HG02884 (cell line): ENCODE measurements at regions not wholly inside any gene's neighbourhood (a gene's known extent, or its start where the extent isn't known, plus 50 kb on each side); places are given as distances from the start of the nearest gene placed in this dataset.
"Not testable (repeated sequence)": the region's sequence is repeated elsewhere in the genome, so short reads cannot be mapped to it uniquely, and the experiment has no call there.

ENCODE experiments used
- ATAC-seq: cut with Tn5 transposase; IDR thresholded peaks from one replicate; pipeline ENCODE4 v1.9.1; 2021; ENCODE audit warnings: mild to moderate bottlenecking, moderate library complexity; ENCODE audit not compliant: unreplicated experiment

DNA sequence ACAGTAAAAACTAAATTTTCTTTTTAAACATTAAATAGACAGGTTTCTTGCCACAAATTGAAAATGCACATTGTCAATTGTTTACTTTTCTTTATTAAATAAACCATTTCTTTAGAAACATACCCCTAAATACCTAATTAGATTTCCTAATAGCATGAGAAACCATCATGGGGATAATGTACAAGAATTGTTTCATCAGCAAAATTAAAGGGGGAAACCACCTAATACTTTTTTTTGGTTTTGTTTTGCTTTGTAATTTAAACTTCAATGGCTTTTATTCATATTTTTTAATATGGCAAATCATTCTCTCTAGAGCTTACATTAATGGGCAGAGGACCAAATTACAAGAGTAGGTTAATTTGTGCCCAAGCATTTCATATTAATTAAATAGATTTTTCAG lies 987.9 kb downstream of the EPHA7 start:
- ATAC-seq, result no peak

GRCh38 chr6:92428448-92428847 lies 990.9 kb downstream of the EPHA7 start:
- no peak for ATAC-seq

- no peak for ATAC-seq
Measured at GRCh38 chr6:92427453-92427852, 991.9 kb downstream of the EPHA7 start.

- ATAC-seq, result no peak
Measured at GRCh38 chr6:92415656-92416055, 1003.7 kb downstream of the EPHA7 start.

- ATAC-seq, result no peak
Measured at GRCh38 chr6:92408350-92408749, 1011.0 kb downstream of the EPHA7 start.

- ATAC-seq, result no peak
Measured at GRCh38 chr6:92404281-92404680, 1015.1 kb downstream of the EPHA7 start.

- no peak for ATAC-seq
Measured at GRCh38 chr6:92399911-92400310, 1019.4 kb downstream of the EPHA7 start.

DNA sequence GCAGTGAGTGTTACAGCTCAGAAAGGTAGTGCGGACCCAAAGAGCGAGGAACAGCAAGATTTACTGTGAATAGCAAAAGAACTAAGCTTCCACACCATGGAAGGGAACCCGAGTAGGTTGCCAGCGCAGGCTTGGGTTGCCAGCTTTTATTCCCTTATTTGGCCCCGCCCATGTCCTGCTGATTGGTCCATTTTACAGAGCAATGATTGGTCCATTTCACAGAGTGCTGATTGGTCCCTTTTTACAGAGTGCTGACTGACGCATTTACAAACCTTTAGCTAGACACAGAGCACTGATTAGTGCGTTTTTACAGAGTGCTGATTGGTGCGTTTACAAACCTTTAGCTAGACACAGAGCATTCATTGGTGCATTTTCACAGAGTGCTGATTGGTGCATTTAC lies 1030.7 kb downstream of the EPHA7 start:
- not testable (repeated sequence) for ATAC-seq

DNA sequence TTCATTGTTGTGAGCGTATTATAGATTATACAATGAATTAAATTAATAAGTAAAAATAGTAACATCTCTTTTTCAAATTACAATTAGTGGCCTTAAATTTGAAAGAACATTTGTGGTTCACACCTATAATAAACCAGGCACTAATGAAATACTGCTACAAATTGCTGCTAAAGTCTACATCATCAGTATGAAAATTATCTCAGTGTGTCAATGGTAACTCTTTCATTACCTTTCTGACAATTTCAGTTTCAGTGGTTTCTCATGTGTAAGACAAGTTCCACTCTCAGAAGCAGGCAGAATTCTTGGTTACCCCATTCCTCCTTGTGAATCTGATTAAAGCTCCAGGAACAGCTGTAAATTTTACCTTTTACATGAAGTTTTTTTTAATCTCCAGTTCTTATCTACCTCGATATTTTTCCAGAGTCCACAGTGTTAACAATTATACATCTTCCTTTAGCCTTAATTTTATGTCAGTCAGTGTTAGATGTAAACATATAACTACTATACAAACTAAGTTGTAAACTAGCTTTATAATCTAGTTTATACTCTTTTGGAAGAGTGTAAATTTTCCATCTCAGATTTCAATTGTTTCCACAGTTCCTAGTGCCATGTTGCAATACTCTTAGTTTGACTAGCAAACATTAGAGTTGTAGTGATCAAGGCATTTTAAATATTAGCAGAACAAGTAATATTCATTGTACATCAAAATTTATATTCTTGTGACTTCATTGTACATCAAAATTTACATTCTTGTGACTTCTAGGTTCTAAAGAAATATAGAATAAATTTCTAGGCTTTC lies 1038.4 kb downstream of the EPHA7 start:
- no peak for ATAC-seq

DNA sequence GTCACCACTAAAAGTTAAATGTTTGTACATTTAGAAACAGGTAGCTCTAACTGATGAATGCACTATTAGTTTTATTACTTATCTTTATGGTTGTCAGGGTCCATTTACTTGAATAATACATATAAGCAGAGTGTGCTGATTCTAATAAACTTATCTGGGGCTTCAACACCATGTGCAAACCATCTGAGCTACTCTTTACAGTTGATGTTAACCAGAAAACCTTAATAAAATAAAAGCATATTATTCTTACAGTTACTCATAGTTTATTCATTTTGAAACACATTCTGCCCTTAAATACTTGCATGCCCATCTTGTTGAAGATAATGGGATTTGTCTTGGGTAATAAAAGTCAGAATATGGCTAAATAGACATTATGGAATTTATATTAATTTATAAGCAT lies 1042.2 kb downstream of the EPHA7 start:
- ATAC-seq, result no peak

GRCh38 chr6:92376691-92377090 lies 1042.7 kb downstream of the EPHA7 start:
- no peak for ATAC-seq

DNA sequence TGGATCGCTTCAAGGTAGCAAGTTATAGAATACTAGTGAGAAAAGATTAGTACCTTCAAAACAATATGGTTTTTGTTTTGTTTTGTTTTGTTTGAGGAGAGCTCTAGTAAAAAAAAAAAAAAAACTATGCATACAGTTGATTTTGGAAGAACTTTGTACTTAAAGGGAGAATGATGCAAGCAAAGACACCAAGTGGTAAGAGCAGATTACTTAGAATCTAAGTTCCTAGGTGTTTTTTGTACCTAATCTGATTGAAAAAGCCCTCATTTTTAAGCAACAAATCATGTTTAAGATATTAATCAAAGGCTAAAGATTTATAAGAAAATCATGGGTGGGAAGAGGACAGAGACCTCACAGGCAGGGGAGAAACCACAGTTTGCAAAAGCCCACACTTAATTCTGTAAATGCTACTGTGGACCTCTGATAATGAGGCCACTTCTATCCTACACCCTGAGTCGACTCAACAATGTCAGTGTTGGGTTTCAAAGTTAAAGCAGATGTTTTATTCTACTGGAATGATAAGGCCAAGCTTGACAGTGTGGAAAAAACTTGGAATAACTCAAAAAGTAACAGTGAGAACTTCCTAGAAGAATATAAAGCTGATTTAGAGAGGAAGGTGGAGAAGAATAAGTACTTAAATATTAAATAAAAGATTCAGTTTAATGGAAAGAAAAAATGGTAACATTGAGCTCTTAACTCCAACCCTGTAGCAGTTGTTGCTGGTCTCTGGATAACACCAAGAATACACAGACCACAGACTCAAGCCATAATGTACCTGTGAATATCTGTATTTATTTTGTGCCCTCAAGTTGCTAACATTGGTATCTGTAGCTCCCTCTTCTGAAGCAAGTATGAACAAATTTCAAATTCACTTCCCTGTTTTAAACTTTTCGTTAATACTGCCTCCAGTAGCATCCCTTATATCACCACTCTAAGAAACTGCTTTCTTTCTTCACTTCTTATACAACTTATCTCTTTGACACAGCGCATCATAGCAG lies 1047.8 kb downstream of the EPHA7 start:
- ATAC-seq, result no peak

DNA sequence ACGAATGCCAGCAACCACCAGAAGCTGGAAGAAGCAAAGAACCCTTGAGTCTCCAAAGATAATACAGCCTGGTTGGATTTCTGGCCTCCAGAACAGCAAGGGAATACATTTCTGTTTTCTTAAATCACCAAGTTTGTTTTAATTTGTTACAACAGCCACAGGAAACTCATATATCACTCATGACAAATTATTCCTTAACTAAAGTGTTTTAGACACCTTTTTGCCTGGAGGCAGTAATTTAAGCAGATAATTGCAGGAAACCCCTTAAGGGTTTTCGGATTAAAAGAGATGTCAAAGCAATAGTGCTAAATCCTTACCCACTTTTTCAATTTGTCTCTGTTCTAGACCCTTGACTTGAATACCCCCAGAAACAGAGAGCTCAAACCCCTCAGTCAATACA lies 1050.0 kb downstream of the EPHA7 start:
- ATAC-seq, result no peak

DNA sequence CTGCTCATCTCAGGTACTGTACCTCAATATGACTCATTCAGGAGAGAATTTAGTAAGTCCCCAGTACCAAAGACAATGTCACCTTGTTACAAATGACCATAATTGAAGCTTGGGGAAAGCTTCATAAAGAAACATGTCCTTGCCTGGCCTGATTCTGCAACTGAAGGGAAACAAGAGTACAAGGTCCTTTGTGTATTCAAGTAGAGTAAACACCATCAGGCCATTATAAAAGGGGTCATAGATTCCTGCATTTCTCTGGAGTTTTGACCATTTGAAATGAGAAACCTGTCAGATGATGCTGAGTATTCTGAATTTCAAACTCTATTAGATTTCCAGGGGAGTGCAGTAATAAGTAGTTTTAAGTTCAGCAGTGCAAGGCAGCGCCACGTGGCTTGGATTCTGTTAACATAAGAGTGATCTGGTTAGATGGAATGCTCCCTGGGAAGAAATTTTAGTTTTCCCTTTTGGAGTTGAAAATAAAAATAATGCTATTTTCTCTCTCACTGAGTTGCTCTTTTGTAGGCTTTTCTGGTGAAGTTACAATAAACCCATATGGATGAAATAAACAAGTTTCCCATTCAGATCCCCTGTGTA lies 1054.3 kb downstream of the EPHA7 start:
- ATAC-seq, result no peak

GRCh38 chr6:92363111-92363510 lies 1056.2 kb downstream of the EPHA7 start:
- ATAC-seq, result no peak

GRCh38 chr6:92362404-92362803 lies 1057.0 kb downstream of the EPHA7 start:
- no peak for ATAC-seq

DNA sequence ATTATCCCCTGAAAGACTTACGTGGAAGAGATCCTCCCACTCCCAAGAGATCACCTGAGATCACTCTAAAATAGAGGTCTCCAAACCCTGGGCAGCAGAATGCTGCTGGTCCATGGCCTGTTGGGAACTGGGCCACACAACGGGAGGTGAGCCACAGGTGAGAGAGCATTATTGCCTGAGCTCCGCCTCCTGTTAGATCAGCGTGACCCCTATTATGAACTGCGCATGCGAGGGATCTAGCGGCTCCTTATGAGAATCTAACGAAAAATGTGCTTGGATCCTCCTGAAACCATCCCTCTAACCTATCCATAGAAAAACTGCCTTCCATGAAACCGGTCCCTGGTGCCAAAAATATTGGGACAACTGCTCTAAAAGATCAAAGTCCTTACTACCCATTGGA lies 1057.4 kb downstream of the EPHA7 start:
- no peak for ATAC-seq

GRCh38 chr6:92354270-92354829 lies 1065.0 kb downstream of the EPHA7 start:
- ATAC-seq, result no peak

- no peak for ATAC-seq
Measured at GRCh38 chr6:92352130-92352529, 1067.2 kb downstream of the EPHA7 start.

DNA sequence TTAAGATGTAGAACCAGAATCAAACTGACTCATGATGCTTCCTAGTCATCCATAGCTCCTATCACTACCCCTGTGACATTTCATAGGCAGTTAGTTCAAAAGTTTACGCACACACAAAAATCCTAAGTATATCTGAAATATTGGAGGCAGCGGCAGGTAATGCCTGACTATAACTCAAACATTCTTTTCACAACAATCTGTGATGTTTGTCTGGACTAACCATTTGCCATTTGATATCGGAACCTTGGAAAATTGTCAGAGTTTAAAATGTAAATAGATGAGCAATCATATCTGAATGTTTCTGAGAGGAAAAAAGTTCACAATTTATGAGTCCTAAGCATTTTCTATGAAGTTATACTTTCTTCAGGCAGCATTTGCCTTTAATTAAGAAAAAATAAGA lies 1078.2 kb downstream of the EPHA7 start:
- no peak for ATAC-seq
